Esophagus squamous epithelium (tissue), 4 donors: ENCODE measurements at regions not wholly inside any gene's neighbourhood (a gene's known extent, or its start where the extent isn't known, plus 50 kb on each side); places are given as distances from the start of the nearest gene placed in this dataset.
"Not testable (repeated sequence)": the region's sequence is repeated elsewhere in the genome, so short reads cannot be mapped to it uniquely, and the experiment has no call there.

Experiments used
- POLR2A ChIP-seq, 4 donors: fragments of 450-650 bp; IDR thresholded peaks; one replicate each; pipeline ENCODE4 v1.6.1; 2017; ENCODE audit warnings: antibody characterized with exemption in 4 of 4, mild to moderate bottlenecking in 4 of 4, moderate library complexity in 3 of 4
- TF ChIP-seq, protein P1 (sequence below), 6 experiments: fragments of 450-650 bp in 4 of 6; fragments of 200-600 bp in 2 of 6; sonication (generic) in 2 of 6; IDR thresholded peaks; one replicate each; pipeline ENCODE4 v1.5.1; 2016 to 2019; ENCODE audit warnings: antibody characterized with exemption in 6 of 6, mild to moderate bottlenecking in 4 of 6, moderate library complexity in 4 of 6

GRCh38 chr15:89007527-89007926 is 80.7 kb upstream of the ABHD2 start:
- not testable (repeated sequence) for TF ChIP-seq POLR2A (IDR thresholded peaks at IDR 0.05)
- TF ChIP-seq, protein P1, sequence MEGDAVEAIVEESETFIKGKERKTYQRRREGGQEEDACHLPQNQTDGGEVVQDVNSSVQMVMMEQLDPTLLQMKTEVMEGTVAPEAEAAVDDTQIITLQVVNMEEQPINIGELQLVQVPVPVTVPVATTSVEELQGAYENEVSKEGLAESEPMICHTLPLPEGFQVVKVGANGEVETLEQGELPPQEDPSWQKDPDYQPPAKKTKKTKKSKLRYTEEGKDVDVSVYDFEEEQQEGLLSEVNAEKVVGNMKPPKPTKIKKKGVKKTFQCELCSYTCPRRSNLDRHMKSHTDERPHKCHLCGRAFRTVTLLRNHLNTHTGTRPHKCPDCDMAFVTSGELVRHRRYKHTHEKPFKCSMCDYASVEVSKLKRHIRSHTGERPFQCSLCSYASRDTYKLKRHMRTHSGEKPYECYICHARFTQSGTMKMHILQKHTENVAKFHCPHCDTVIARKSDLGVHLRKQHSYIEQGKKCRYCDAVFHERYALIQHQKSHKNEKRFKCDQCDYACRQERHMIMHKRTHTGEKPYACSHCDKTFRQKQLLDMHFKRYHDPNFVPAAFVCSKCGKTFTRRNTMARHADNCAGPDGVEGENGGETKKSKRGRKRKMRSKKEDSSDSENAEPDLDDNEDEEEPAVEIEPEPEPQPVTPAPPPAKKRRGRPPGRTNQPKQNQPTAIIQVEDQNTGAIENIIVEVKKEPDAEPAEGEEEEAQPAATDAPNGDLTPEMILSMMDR (IDR thresholded peaks at IDR 0.05) = not testable (repeated sequence)
